Parathyroid adenoma (tissue), 2 donors: ENCODE measurements at regions not wholly inside any gene's neighbourhood (a gene's known extent, or its start where the extent isn't known, plus 50 kb on each side); places are given as distances from the start of the nearest gene placed in this dataset.

ENCODE experiments used
- H2AFZ ChIP-seq: fragments of 300-600 bp; sonication (generic); one replicate; pipeline ENCODE4 v1.7.0; 2017; ENCODE audit warnings: antibody characterized with exemption, mild to moderate bottlenecking
- H3K27ac ChIP-seq: fragments of 300-600 bp; sonication (generic); one replicate; pipeline ENCODE4 v1.7.0; 2017
- H3K27me3 ChIP-seq: fragments of 300-600 bp; sonication (generic); one replicate; pipeline ENCODE4 v1.7.0; 2017; ENCODE audit warnings: low read length; ENCODE audit not compliant: control insufficient read depth, insufficient read depth
- H3K36me3 ChIP-seq: fragments of 300-600 bp; sonication (generic); one replicate; pipeline ENCODE4 v1.7.0; 2017; ENCODE audit warnings: low read length; ENCODE audit not compliant: control insufficient read depth, insufficient read depth
- H3K4me1 ChIP-seq: fragments of 300-600 bp; sonication (generic); one replicate; pipeline ENCODE4 v1.7.0; 2017; ENCODE audit warnings: control low read depth
- H3K4me2 ChIP-seq: fragments of 300-600 bp; sonication (generic); one replicate; pipeline ENCODE4 v1.7.0; 2017; ENCODE audit warnings: low read length
- H3K4me3 ChIP-seq: fragments of 300-600 bp; sonication (generic); one replicate; pipeline ENCODE4 v1.7.0; 2017; ENCODE audit warnings: low read depth, low read length
- H3K79me2 ChIP-seq: fragments of 300-600 bp; sonication (generic); one replicate; pipeline ENCODE4 v1.7.0; 2017; ENCODE audit warnings: control low read depth
- H3K9ac ChIP-seq: fragments of 300-600 bp; sonication (generic); one replicate; pipeline ENCODE4 v1.7.0; 2017; ENCODE audit warnings: mild to moderate bottlenecking
- H3K9me3 ChIP-seq: fragments of 300-600 bp; sonication (generic); one replicate; pipeline ENCODE4 v1.7.0; 2017; ENCODE audit warnings: low read length; ENCODE audit not compliant: control insufficient read depth
- TF ChIP-seq, protein P1 (sequence below): fragments of 300-600 bp; sonication (generic); IDR thresholded peaks from one replicate; pipeline ENCODE4 v1.7.0; 2017; ENCODE audit warnings: antibody characterized with exemption, mild to moderate bottlenecking
- donor health status: primary hyperparathyroidism.

DNA sequence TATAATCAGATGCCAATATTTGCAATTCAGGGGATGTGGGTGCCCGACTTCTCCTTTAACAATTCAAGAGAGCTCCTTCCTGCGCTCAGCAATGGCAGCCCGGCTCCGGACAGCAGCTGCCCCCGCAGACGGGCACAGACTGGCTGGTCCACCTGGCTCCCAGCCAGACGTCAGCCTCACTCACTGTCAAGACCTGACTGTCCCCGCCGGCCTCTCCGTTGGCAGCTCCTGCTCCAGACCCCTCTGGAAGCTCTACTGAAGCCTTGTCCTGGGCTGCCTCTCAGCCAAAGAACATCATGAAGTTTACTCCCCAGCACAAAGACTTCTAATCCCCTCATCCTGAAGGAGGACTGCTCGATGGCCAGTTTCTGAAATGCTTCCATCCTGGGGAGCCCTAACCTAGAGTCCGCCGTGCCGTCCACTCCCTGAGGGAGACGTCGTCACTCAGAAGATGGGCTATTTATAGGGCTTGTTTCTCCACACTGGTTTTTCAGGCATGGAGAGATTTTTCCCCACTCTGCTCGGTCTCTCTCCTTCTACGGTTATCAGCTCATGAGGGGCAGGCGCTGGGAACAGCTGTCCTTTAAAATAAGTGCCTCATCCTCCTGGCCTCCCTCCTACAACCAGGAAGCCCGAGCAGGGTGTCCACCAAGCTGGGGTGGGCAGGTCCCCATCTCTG lies 126.2 kb downstream of the RFLNA start:
- Histone ChIP-seq H3K4me3 (no peak overlapping the region), H3K9me3 (no peaks in the 10 kb centered on the region), H2AFZ (no peak overlapping the region), H3K9ac (no peak overlapping the region), H3K4me2 (no peak overlapping the region), H3K79me2 (peaks cover 13% of the 10 kb centered on the region), H3K27me3 (no peaks in the 10 kb centered on the region), H3K27ac (no peak overlapping the region), H3K36me3 (no peaks in the 10 kb centered on the region), H3K4me1 (no peaks in the 10 kb centered on the region)
- TF ChIP-seq, protein P1, sequence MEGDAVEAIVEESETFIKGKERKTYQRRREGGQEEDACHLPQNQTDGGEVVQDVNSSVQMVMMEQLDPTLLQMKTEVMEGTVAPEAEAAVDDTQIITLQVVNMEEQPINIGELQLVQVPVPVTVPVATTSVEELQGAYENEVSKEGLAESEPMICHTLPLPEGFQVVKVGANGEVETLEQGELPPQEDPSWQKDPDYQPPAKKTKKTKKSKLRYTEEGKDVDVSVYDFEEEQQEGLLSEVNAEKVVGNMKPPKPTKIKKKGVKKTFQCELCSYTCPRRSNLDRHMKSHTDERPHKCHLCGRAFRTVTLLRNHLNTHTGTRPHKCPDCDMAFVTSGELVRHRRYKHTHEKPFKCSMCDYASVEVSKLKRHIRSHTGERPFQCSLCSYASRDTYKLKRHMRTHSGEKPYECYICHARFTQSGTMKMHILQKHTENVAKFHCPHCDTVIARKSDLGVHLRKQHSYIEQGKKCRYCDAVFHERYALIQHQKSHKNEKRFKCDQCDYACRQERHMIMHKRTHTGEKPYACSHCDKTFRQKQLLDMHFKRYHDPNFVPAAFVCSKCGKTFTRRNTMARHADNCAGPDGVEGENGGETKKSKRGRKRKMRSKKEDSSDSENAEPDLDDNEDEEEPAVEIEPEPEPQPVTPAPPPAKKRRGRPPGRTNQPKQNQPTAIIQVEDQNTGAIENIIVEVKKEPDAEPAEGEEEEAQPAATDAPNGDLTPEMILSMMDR: no peak

DNA sequence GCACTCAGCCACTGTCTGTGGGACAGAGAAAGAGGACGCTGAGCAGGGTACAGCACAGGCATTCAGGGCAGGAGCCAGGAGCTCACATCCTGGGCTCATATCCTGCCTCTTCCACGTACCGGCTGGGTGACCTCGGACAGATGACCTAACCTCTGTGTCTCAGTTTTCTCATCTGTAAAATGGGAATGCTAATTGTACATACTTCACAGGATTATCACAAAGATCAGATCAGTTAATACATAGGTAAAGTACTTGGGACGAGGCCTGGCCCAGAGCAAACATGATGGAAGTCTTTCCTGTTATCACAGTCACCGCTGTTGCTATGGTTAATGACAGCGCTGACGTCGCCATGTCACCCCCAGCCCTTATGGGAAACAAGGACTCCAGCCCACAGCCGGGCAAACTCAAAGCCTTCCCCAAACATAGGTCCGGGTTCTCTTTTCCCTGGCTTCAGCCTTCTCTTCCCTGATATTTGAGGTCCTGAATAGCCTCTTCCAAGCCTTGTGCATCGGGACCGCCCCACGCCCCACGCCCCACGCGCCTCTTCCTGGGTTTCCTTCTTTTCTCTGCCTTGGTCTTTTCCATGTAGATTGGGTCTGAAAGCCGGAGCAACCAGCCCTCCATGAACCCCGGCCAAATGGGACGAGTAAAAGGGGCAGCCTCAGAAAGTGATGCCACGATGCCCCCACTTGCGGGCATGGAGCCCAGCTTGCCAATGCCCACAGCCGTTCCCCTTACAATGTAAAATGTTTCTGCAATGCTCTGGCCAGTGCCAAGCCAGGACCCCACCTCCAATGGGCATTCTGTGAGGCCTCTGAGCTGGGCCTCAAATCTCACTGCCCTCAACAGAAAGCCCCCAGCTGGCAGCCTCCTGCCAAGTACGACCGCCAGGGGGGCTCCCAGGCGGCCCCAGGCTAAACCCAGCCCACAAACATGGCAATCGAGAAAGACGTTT lies 125.4 kb downstream of the RFLNA start:
- Histone ChIP-seq H3K27me3 (no peaks in the 10 kb centered on the region), H3K36me3 (no peaks in the 10 kb centered on the region)
- TF ChIP-seq, protein P1: no peak

DNA sequence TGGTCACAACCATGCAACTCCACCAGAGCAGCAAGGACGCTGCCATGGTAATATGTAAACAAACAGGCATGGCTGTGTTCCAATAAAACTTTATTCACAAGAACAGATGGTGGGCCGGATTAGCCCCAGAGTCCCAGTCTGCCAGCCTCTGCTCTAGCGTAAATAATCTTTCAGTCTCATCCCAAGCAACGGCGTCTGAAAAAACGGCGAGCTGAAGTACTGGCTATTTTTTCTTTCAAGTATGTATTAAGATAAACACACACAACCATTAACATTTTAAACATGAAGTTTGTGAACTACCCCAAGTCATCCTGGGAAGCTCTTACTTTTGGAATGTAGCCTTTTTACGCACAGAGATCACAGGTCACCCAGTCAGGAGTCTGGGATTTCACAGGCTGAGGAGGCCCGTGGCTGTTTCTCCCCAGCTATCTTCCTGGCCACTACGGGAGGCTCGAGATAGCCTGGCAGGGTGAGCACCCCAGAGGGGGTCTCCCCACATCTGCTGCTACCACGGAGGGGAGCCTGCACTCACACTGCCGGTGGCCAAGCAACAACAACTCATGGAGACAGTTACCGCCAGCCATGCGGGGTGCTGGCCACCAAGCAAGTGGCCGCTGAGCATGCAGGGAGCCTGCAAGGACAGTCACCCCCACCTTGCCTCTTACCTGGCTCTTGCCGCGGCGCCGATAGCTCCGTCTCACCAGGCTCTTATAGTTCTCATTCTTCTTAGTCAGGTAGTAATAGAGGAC lies 124.6 kb downstream of the RFLNA start:
- no peaks in the 10 kb centered on the region for H3K27me3 ChIP-seq
- no peaks in the 10 kb centered on the region for H3K36me3 ChIP-seq
- H3K4me2 ChIP-seq: no peak overlapping the region
- no peak overlapping the region for H3K9ac ChIP-seq
- H3K4me1 ChIP-seq: no peaks in the 10 kb centered on the region
- no peak overlapping the region for H3K4me3 ChIP-seq
- H3K27ac ChIP-seq: no peak overlapping the region
- H3K79me2 ChIP-seq: peaks cover 13% of the 10 kb centered on the region
- H3K9me3 ChIP-seq: no peaks in the 10 kb centered on the region
- no peak overlapping the region for H2AFZ ChIP-seq
- TF ChIP-seq, protein P1: no peak

More for the DNA sequence above, 125.4 kb downstream of the RFLNA start:
- Histone ChIP-seq H3K9ac (no peak overlapping the region), H3K9me3 (no peaks in the 10 kb centered on the region), H2AFZ (no peak overlapping the region), H3K27ac (no peak overlapping the region), H3K4me2 (no peak overlapping the region), H3K4me3 (no peak overlapping the region), H3K4me1 (no peaks in the 10 kb centered on the region), H3K79me2 (peaks cover 13% of the 10 kb centered on the region)

DNA sequence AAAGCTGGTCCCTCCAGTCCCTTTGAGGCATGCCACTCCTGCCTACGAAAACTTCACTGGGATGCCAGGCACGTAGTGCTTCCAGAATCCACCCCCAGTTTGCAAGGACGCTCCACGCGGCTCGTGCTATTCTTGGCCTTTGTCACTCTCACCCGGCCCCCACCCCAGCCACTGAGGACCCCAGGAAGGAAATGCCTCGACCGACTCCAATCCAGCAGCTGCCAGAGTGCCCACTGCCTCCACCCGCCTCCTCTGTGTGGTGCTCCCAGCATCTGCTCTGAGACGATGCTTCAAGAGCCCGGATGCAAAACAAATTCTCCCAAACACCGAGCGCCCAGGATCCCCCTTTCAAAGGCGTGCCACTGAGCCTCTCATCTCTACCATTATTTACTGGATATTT lies 123.9 kb downstream of the RFLNA start:
- H3K4me1 ChIP-seq: no peaks in the 10 kb centered on the region
- no peaks in the 10 kb centered on the region for H3K9me3 ChIP-seq
- H3K27ac ChIP-seq: no peak overlapping the region
- H3K27me3 ChIP-seq: no peaks in the 10 kb centered on the region
- no peak overlapping the region for H3K4me2 ChIP-seq
- no peak overlapping the region for H3K4me3 ChIP-seq
- TF ChIP-seq, protein P1: no peak
- no peak overlapping the region for H2AFZ ChIP-seq
- no peaks in the 10 kb centered on the region for H3K36me3 ChIP-seq
- H3K9ac ChIP-seq: no peak overlapping the region
- peaks cover 15% of the 10 kb centered on the region for H3K79me2 ChIP-seq
